ENCODE measurements at regions not wholly inside any gene's neighbourhood (a gene's known extent, or its start where the extent isn't known, plus 50 kb on each side); places are given as distances from the start of the nearest gene placed in this dataset.
"Not testable (repeated sequence)": the region's sequence is repeated elsewhere in the genome, so short reads cannot be mapped to it uniquely, and the experiment has no call there.

DNA sequence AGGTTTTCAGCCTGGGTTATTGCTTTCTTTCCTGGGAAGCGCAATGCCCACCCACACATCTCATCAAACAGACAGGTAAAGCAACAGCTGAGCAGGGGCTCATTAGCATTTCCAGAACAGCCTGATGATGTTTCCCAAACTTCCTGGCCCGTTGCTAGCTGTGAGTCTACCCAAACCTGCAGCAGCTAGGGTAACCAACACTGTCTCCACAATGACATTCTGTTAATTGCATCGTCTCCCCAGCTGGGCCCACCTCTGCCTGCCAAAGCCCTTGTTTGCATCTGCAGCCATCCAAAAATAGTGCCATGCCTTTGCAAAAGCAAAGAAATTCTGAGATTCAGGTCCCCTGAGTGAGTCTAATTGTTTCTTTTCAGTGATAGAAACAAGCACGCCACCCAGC lies 273.0 kb downstream of the MED10 start:
- no peak for DNase-seq

- DNase-seq = no peak
These were observed 282.2 kb downstream of the MED10 start for GRCh38 chr5:6096101-6096500.

- not testable (repeated sequence) for DNase-seq
These were observed 284.2 kb downstream of the MED10 start for GRCh38 chr5:6094180-6094579.

- DNase-seq = no peak
These were observed 287.5 kb downstream of the MED10 start for GRCh38 chr5:6090838-6091237.

- no peak for DNase-seq
These were observed 288.2 kb downstream of the MED10 start for GRCh38 chr5:6090079-6090654.

GRCh38 chr5:6088706-6089105 lies 289.6 kb downstream of the MED10 start:
- DNase-seq = no peak

GRCh38 chr5:6087576-6087975 lies 290.8 kb downstream of the MED10 start:
- DNase-seq = no peak

DNA sequence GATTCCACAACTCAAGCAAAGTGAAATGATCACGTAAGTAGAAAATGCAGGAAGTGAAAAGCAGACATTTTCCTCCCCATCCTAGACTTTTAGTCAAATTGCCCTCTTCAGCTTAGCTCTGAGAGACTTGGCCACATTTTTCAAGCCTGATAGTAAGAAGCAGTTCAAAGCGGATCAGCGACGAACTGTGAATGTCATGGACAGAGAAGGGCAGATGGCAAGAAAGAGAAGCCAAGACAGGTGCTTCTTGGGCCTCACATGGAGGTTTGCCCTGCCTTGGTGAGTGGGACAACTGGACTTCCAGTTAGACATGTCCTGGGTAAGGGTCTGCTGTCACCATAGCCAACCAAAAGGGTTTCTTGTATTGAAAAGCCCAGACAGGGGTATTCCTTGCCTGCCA lies 291.5 kb downstream of the MED10 start:
- DNase-seq = no peak

DNA sequence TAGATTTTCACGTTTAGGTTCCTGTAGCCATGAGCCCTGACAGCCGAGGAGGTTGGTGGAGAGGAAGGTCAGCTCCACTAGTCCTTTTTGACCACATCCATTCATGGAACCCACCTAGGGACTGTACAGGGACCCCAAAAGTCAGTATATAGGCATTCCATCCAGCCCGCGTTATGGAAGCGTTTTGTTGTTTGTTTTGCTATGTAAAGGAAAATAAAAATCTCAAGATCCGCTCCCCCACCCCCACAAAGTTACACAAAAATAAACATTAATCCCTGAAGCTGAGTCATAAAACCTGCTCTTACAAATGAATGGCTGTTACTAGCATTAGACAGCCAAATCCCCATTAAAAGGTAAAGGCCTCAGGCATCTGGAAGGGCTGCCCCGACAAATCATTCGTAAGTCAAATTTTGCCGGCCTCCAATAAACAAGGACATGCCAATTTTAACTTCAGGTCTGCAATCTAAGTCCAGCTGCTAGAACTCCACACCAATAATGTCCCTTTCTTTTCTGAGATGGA lies 292.9 kb downstream of the MED10 start:
- no peak for DNase-seq

- DNase-seq = no peak
These were observed 293.5 kb downstream of the MED10 start for GRCh38 chr5:6084836-6085235.

GRCh38 chr5:6084376-6084775 lies 294.0 kb downstream of the MED10 start:
- no peak for DNase-seq

DNA sequence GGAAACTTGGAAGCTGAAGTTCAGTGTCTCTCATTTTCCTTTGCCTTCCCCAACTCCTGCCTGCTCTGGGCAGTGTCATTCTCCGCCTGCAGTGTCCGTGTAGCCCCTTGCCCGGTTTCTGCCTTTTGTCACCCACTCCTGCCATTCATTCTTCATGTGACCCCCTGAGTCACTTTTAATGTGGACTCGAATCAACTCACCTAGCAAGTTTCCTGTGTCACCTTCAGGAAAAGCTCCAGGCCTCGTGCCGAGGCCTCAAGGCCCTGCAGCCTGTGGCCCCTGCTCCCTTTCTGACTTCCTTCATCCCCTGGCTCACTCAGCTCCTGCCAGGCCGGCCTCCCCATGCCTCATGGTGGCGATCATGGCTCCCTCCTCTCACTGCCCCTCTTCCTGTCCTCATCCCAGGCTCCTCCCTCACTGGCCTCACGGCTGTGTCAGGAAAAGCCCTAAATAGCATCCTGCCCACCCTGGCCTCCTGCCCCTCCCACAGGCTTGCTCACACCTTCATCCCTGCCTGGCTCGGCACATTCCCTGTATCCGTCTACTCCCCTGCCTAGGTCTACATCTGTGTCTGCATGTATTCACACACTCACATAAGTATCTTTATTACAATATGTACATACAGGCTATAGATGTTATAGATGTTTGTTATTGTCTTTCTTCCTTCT lies 294.9 kb downstream of the MED10 start:
- no peak for DNase-seq

DNA sequence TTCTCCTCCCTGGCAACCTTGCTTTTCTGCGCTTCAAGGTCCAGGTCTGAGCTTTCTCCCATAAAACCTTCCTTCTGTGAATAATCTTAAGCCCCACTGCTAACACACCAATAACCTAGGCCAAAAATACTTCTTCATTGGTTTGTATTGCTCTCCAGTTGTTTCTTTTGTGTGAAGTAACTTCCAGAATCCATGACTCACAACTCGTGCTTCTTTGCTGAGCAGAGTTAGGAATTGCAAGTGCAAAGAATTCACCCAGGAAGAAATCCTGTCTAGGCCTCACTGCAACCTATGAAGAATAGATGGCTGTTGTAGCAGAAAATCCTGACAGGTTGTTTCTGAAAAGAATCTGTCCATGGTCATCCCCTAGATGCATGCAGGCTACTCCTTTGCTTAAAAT lies 295.7 kb downstream of the MED10 start:
- DNase-seq = no peak

DNA sequence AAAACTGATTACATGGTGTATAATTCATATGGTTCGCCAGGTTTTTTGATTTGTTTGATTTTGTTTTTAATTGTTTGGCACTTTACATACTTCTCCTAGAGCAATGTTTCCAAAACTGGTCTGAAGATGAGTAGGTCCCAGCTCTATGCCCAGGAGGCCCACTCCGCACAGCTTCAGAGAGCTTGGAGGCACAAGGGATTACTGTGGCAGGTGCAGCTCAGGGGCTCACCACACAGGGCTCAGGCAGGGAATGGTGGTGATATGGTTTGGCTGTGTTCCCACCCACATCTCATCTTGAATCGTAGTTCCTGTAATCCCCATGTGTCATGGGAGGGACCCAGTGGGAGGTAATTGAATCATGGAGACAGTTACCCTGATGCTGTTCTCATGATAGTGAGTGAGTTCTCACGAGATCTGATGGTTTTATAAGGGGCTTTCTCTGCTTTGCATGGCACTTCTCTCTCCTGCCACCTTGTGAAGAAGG lies 296.6 kb downstream of the MED10 start:
- DNase-seq = no peak

DNA sequence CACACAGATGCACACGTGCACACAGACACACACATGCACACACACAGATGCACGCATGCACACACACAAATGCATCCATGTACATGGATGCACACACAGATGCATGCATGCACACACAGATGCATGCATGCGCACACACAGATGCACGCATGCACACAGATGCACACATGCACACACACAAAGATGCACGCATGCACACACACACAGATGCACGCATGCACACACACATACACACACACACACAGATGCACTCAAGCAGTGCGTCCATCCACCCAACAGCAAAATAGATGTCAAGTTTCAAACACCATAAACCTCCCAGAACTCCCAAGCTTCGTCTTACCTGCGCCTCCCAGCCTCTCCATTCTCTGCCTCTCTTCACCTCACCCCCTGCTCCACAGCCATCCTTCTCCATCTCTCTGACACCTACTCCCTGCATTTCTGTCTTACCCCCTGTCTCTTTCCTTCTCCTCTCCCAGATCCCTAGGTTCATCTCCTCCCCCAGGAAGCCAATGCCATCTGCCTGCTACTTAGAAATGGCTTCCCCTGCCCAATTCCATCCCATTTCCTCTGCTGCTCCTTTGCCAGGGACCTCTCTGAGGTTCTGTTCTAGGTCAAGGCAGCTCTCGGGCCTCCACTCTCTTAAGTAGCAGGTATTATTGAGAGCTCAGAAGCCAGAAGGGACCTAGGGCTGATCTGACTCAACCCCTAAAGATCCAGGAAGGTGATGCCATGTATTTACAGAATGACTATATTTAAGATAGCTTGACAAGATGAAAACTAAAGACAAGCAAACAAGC lies 297.2 kb downstream of the MED10 start:
- no peak for DNase-seq

DNA sequence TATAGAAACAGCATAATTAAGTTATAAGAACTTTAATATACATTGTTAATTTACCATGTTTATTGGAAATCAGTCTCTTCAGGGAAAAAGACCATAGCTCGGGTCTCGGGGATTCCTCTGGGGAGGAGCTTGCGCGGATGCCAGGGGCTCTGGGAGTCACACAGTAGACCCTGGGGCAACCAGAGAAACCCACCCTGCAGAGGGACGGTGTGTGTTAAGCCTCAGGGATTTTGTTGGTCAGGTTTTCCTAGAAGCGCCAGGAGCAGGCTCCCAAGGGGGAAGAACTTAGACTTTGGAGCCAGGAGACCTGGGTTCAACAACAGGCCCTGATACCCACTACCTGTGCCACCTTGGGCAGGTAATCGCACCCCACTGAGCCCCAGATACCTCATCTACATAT lies 297.9 kb downstream of the MED10 start:
- no peak for DNase-seq

DNA sequence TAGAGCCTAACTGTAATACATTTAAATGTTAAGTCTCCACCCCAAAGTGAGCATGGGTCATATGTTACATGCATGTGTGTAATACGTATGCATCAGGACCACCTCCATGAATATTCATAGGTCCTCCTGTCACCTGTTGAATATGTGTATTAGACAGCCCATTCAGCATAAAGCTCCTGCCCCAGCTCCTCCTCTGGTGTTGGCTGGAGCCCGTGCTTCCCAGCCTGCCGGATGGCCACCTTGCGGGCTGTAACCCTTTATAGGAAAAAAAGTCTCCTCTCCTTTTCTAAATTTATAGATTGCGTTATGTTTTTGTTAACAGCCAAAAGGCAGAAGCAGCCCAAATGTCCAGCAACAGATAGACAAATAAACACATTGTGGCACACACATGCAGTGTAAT lies 299.5 kb downstream of the MED10 start:
- no peak for DNase-seq

DNA sequence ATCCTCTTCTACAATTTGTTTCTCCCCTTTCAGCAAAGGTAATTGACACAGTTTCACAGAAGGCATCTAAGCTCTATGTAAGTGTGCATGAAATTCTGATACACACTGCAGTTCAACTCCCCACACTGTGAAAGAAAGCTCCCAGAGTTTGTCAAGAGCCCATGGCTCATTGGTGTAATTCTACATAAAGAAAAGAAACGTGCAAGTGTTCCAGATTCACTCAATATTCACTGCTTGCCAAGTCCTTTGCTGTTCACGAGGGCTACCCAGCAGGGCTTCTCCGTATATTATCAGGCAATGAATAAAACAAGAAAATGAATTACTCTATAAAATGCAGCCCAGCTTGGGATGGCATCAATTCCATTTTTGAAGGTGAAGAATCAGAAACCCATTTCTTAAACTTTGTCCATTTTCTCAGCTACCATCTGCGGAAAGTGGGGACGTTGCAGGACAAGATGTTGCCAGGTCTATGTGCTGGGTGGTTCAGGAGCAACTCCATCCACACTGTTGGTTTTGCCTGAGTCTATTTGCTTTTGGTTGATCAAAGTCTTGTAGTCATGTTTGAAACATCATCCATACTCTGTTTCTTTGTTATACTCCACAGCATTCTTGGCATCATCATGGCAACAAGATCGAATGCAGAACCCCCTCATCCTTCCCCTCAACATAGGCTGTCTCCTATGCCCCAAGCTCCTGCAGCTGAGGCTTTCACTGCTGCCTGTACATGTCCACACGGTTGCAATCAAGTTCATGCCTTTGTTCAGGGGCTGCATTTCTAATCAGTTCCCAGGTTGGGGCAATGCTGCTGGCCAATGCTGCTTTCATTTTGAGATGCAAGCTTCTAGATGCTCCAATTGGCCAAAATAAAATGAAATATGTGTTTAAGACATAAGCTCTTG lies 301.8 kb downstream of the MED10 start:
- DNase-seq = no peak

- not testable (repeated sequence) for DNase-seq
These were observed 305.9 kb downstream of the MED10 start for GRCh38 chr5:6072488-6072887.

GRCh38 chr5:6069496-6070185 lies 308.7 kb downstream of the MED10 start:
- no peak for DNase-seq

- DNase-seq = no peak
These were observed 312.3 kb downstream of the MED10 start for GRCh38 chr5:6066016-6066415.

GRCh38 chr5:6059137-6059800 lies 319.1 kb downstream of the MED10 start:
- DNase-seq = no peak

All from stimulated activated CD4-positive, alpha-beta T cell treated with anti-CD3 and anti-CD28 coated beads, Interleukin-1b, Interleukin-23, amount 100 ng/mL, for 48 hours (primary cell).